ENCODE measurements at regions not wholly inside any gene's neighbourhood (a gene's known extent, or its start where the extent isn't known, plus 50 kb on each side); places are given as distances from the start of the nearest gene placed in this dataset.

DNA sequence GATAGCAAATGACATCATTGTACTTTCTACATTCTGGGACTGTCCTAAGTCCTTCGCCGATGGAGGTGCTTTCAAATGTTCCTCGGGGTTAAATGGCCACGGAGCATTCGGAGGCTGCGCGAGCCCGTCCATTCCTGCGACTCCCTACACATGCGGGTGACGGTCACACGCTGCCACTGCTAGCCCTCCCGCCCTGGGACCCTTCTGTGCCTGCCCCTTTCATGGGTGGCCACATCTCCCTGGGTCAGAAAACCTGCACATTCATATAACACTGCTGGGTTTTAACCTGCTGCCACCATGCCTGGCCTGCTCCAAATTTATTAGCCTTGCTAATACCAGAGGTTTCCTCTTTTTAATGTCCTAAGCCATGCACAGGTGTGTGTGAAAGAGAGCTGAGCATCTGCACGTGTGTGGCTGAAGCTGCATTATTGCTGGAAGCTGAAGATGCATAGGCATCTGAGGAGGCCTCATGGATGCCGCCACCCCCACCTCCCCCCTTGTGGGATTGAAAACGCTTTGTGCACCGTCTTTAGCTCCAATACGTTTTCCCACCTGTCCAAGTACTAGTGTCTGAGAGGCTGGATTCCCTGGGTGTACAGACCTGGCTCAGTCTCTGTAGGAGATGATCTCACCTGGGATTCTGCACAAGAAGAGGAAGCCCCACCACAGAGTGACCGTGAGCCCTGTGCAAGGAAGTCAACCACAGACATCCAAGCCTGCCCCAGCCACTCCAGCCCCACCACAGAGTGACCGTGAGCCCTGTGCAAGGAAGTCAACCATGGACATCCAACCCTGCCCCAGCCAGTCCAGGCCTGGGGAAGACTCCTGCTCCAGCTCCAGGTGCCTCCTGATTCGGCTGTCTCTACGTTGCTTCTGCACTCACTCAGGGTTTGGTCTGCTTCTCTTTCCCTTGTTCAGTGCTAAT is 626.4 kb downstream of the BRD1 start:
- TF ChIP-seq, protein P1, sequence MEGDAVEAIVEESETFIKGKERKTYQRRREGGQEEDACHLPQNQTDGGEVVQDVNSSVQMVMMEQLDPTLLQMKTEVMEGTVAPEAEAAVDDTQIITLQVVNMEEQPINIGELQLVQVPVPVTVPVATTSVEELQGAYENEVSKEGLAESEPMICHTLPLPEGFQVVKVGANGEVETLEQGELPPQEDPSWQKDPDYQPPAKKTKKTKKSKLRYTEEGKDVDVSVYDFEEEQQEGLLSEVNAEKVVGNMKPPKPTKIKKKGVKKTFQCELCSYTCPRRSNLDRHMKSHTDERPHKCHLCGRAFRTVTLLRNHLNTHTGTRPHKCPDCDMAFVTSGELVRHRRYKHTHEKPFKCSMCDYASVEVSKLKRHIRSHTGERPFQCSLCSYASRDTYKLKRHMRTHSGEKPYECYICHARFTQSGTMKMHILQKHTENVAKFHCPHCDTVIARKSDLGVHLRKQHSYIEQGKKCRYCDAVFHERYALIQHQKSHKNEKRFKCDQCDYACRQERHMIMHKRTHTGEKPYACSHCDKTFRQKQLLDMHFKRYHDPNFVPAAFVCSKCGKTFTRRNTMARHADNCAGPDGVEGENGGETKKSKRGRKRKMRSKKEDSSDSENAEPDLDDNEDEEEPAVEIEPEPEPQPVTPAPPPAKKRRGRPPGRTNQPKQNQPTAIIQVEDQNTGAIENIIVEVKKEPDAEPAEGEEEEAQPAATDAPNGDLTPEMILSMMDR (IDR thresholded peaks at IDR 0.05; ENCODE audit: low read depth, low read length) = no peak
- no peak for TF ChIP-seq MYC (IDR thresholded peaks at IDR 0.05; ENCODE audit: low read depth, low read length)

All from NB4 (cell line).